ENCODE measurements at regions not wholly inside any gene's neighbourhood (a gene's known extent, or its start where the extent isn't known, plus 50 kb on each side); places are given as distances from the start of the nearest gene placed in this dataset.

- DNase-seq (ENCODE audit: extremely low read depth, low read depth, low spot score), result no peak
Measured at GRCh38 chr9:88809355-88810161, 181.7 kb upstream of the S1PR3 start.

- DNase-seq (ENCODE audit: extremely low read depth, low read depth, low spot score), result no peak
Measured at GRCh38 chr9:88810826-88811225, 180.4 kb upstream of the S1PR3 start.

GRCh38 chr9:88811511-88811910, 179.8 kb upstream of the S1PR3 start:
- no peak for DNase-seq (ENCODE audit: extremely low read depth, low read depth, low spot score)

- DNase-seq (ENCODE audit: extremely low read depth, low read depth, low spot score), result no peak
Measured at GRCh38 chr9:88812938-88813637, 178.2 kb upstream of the S1PR3 start.

GRCh38 chr9:88813638-88814209, 177.5 kb upstream of the S1PR3 start:
- no peak for DNase-seq (ENCODE audit: extremely low read depth, low read depth, low spot score)

GRCh38 chr9:88814577-88814976, 176.7 kb upstream of the S1PR3 start:
- no peak for DNase-seq (ENCODE audit: extremely low read depth, low read depth, low spot score)

- no peak for DNase-seq (ENCODE audit: extremely low read depth, low read depth, low spot score)
Measured at GRCh38 chr9:88816141-88816540, 175.1 kb upstream of the S1PR3 start.

GRCh38 chr9:88816591-88816990, 174.7 kb upstream of the S1PR3 start:
- no peak for DNase-seq (ENCODE audit: extremely low read depth, low read depth, low spot score)

GRCh38 chr9:88817628-88818027, 173.6 kb upstream of the S1PR3 start:
- DNase-seq (ENCODE audit: extremely low read depth, low read depth, low spot score), result no peak

GRCh38 chr9:88818495-88819201, 172.6 kb upstream of the S1PR3 start:
- DNase-seq (ENCODE audit: extremely low read depth, low read depth, low spot score), result no peak

- no peak for DNase-seq (ENCODE audit: extremely low read depth, low read depth, low spot score)
Measured at GRCh38 chr9:88819476-88819875, 171.8 kb upstream of the S1PR3 start.

GRCh38 chr9:88820055-88820454, 171.2 kb upstream of the S1PR3 start:
- no peak for DNase-seq (ENCODE audit: extremely low read depth, low read depth, low spot score)

GRCh38 chr9:88821033-88821745, 170.1 kb upstream of the S1PR3 start:
- DNase-seq (ENCODE audit: extremely low read depth, low read depth, low spot score), result no peak

GRCh38 chr9:88821746-88822106, 169.5 kb upstream of the S1PR3 start:
- no peak for DNase-seq (ENCODE audit: extremely low read depth, low read depth, low spot score)

GRCh38 chr9:88824711-88825110, 166.6 kb upstream of the S1PR3 start:
- DNase-seq (ENCODE audit: extremely low read depth, low read depth, low spot score), result no peak

- no peak for DNase-seq (ENCODE audit: extremely low read depth, low read depth, low spot score)
Measured at GRCh38 chr9:88826181-88826580, 165.1 kb upstream of the S1PR3 start.

- DNase-seq (ENCODE audit: extremely low read depth, low read depth, low spot score), result no peak
Measured at GRCh38 chr9:88826771-88827181, 164.5 kb upstream of the S1PR3 start.

GRCh38 chr9:88828018-88828417, 163.2 kb upstream of the S1PR3 start:
- DNase-seq (ENCODE audit: extremely low read depth, low read depth, low spot score), result no peak

- DNase-seq (ENCODE audit: extremely low read depth, low read depth, low spot score), result no peak
Measured at GRCh38 chr9:88828492-88828974, 162.7 kb upstream of the S1PR3 start.

- DNase-seq (ENCODE audit: extremely low read depth, low read depth, low spot score), result no peak
Measured at GRCh38 chr9:88829276-88829675, 162.0 kb upstream of the S1PR3 start.

All from glomerular endothelial cell (primary cell).